ENCODE measurements at regions not wholly inside any gene's neighbourhood (a gene's known extent, or its start where the extent isn't known, plus 50 kb on each side); places are given as distances from the start of the nearest gene placed in this dataset.
"Not testable (repeated sequence)": the region's sequence is repeated elsewhere in the genome, so short reads cannot be mapped to it uniquely, and the experiment has no call there.

DNA sequence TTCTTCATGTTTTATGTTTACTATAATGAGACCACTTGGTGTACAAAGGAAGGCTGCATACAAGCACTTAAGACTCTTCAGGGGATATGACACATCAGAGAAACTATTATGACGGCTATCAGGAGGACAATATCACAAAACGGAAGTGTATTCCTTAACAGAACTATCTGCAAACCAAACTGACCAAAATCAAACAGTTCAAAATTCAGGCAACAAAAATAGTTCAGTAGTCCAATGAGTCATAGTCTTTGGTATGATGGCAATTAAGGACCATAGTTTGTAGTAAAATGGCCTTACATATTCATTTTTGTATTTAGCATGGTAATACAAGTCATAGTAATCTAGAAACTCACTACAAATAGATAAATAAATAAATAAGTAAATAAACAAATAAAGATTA lies 1638.7 kb upstream of the SEL1L start:
- H3K9me3 ChIP-seq (ENCODE audit: control insufficient read depth in 1 of 2, insufficient read depth in 1 of 2, low read length in 2 of 2) = peaks cover 4 to 10% of the 10 kb centered on the region in 2 experiments
- POLR2A ChIA-PET = no interaction called here
- no peaks in the 10 kb centered on the region for H3K36me3 Mint-ChIP-seq (ENCODE audit: low read depth)
- H3K9me3 Mint-ChIP-seq = peaks cover 8% of the 10 kb centered on the region
- TF ChIP-seq, protein P1, sequence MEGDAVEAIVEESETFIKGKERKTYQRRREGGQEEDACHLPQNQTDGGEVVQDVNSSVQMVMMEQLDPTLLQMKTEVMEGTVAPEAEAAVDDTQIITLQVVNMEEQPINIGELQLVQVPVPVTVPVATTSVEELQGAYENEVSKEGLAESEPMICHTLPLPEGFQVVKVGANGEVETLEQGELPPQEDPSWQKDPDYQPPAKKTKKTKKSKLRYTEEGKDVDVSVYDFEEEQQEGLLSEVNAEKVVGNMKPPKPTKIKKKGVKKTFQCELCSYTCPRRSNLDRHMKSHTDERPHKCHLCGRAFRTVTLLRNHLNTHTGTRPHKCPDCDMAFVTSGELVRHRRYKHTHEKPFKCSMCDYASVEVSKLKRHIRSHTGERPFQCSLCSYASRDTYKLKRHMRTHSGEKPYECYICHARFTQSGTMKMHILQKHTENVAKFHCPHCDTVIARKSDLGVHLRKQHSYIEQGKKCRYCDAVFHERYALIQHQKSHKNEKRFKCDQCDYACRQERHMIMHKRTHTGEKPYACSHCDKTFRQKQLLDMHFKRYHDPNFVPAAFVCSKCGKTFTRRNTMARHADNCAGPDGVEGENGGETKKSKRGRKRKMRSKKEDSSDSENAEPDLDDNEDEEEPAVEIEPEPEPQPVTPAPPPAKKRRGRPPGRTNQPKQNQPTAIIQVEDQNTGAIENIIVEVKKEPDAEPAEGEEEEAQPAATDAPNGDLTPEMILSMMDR (IDR thresholded peaks at IDR 0.05) = no peak
- no peaks in the 10 kb centered on the region for H3K27me3 Mint-ChIP-seq
- intact Hi-C loops (cut with DNase I, micrococcal nuclease) = no loop called here
- no peak for DNase-seq
- H3K4me1 Mint-ChIP-seq (ENCODE audit: low read depth) = no peaks in the 10 kb centered on the region
- no peaks in the 10 kb centered on the region for H3K36me3 ChIP-seq (ENCODE audit: insufficient read depth, low read length)
- no peak for ATAC-seq (ENCODE audit: poor library complexity)
- H3K27ac ChIP-seq (ENCODE audit: low read depth in 1 of 2, low read length in 2 of 2) = no peak overlapping the region
- H3K27ac Mint-ChIP-seq = no peak overlapping the region
- H3K4me3 Mint-ChIP-seq = no peak overlapping the region
- H3K27me3 ChIP-seq (ENCODE audit: control insufficient read depth in 1 of 2, insufficient read depth in 2 of 2, low read length in 2 of 2) = no peaks in the 10 kb centered on the region
- CTCF ChIA-PET = no interaction called here
- no peaks in the 10 kb centered on the region for H3K4me1 ChIP-seq (ENCODE audit: insufficient read depth, low read length)
- no peak overlapping the region for H3K4me3 ChIP-seq (ENCODE audit: low read length)

DNA sequence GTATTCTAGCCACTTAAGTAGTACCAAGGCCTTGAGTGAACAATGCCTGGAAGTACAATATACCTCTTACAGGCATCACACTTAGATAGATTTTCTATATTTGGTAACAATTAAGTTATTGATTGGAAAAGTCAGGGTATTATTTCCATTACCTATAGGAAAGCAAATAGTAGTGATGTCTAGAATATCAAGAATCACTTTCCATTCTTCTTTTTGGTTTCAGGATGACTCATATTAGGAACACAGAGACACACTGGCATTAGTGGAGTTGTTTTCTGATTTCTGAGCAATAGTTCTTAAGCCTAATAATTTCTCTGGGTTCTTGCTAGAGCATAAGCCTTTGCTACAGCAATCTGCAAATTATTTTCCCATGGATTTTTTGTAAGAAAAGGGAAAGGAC lies 1640.0 kb upstream of the SEL1L start:
- TF ChIP-seq, protein P1 (IDR thresholded peaks at IDR 0.05) = no peak
- Histone ChIP-seq H3K4me3 (ENCODE audit: low read length) (no peak overlapping the region), H3K27ac (ENCODE audit: low read depth in 1 of 2, low read length in 2 of 2) (no peak overlapping the region), H3K9me3 (ENCODE audit: control insufficient read depth in 1 of 2, insufficient read depth in 1 of 2, low read length in 2 of 2) (peaks cover 0 to 10% of the 10 kb centered on the region in 2 experiments), H3K27me3 (ENCODE audit: control insufficient read depth in 1 of 2, insufficient read depth in 2 of 2, low read length in 2 of 2) (no peaks in the 10 kb centered on the region), H3K36me3 (ENCODE audit: insufficient read depth, low read length) (no peaks in the 10 kb centered on the region), H3K4me1 (ENCODE audit: insufficient read depth, low read length) (no peaks in the 10 kb centered on the region)
- no peak overlapping the region for H3K27ac Mint-ChIP-seq
- ATAC-seq (ENCODE audit: poor library complexity) = no peak
- no peak for DNase-seq
- no peaks in the 10 kb centered on the region for H3K4me1 Mint-ChIP-seq (ENCODE audit: low read depth)
- intact Hi-C loops (cut with DNase I, micrococcal nuclease) = no loop called here
- no peak overlapping the region for H3K4me3 Mint-ChIP-seq
- POLR2A ChIA-PET = no interaction called here
- H3K36me3 Mint-ChIP-seq (ENCODE audit: low read depth) = no peaks in the 10 kb centered on the region
- peaks cover 8% of the 10 kb centered on the region for H3K9me3 Mint-ChIP-seq
- H3K27me3 Mint-ChIP-seq = no peaks in the 10 kb centered on the region
- CTCF ChIA-PET = no interaction called here

DNA sequence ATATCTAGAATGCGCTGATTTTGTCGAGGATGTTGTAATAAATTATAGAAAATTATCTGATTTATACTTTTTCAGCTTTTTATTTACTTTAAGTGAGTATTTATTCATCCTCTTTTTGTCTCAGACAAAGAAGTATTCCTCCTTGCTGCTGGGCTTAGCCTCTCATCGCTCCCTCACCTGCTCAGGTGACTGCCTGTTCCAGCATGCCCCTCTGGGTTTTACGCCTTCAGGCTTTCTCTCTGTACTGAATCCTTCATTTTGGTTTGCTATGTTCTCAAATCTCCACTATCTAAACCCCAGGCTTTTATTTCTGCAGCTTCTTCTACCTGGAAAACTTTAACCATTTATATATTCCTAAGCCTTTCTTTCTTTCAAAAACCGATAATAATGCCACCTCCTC lies 1650.9 kb upstream of the SEL1L start:
- intact Hi-C loops (cut with DNase I, micrococcal nuclease) = no loop called here
- Mint-ChIP-seq H3K9me3 (peaks cover 4% of the 10 kb centered on the region), H3K27ac (no peak overlapping the region), H3K36me3 (ENCODE audit: low read depth) (no peaks in the 10 kb centered on the region), H3K4me1 (ENCODE audit: low read depth) (no peaks in the 10 kb centered on the region), H3K27me3 (no peaks in the 10 kb centered on the region), H3K4me3 (no peak overlapping the region)
- ATAC-seq (ENCODE audit: poor library complexity) (no peak), DNase-seq (no peak)
- Histone ChIP-seq H3K4me3 (ENCODE audit: low read length) (no peak overlapping the region), H3K27ac (ENCODE audit: low read depth in 1 of 2, low read length in 2 of 2) (no peak overlapping the region), H3K4me1 (ENCODE audit: insufficient read depth, low read length) (no peaks in the 10 kb centered on the region), H3K36me3 (ENCODE audit: insufficient read depth, low read length) (no peaks in the 10 kb centered on the region), H3K9me3 (ENCODE audit: control insufficient read depth in 1 of 2, insufficient read depth in 1 of 2, low read length in 2 of 2) (peaks cover 0 to 8% of the 10 kb centered on the region in 2 experiments), H3K27me3 (ENCODE audit: control insufficient read depth in 1 of 2, insufficient read depth in 2 of 2, low read length in 2 of 2) (no peaks in the 10 kb centered on the region)
- CTCF ChIA-PET = no interaction called here
- POLR2A ChIA-PET = no interaction called here
- TF ChIP-seq, protein P1 (IDR thresholded peaks at IDR 0.05) = no peak

DNA sequence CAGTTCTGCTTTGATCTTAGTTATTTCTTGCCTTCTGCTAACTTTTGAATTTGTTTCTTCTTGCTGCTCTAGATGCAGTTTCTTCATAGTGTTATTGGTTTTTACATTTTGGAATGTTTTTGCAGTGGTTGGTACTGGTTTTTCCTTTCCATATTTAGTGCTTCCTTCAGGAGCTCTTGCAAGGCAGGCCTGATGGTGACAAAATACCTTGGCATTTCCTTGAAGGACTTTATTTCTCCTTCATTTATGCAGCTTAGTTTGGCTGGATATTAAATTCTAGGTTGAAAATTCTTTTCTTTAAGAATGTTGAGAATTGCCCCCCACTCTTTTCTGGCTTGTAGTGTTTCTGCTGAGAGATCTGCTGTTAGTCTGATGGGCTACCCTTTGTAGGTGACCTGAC lies 1654.7 kb upstream of the SEL1L start:
- H3K27ac Mint-ChIP-seq; H3K4me3 ChIP-seq (ENCODE audit: low read length); H3K36me3 Mint-ChIP-seq (ENCODE audit: low read depth); H3K27me3 ChIP-seq (ENCODE audit: control insufficient read depth in 1 of 2, insufficient read depth in 2 of 2, low read length in 2 of 2); H3K36me3 ChIP-seq (ENCODE audit: insufficient read depth, low read length); H3K4me1 Mint-ChIP-seq (ENCODE audit: low read depth); DNase-seq; CTCF ChIA-PET; H3K27ac ChIP-seq (ENCODE audit: low read depth in 1 of 2, low read length in 2 of 2); H3K27me3 Mint-ChIP-seq; H3K4me3 Mint-ChIP-seq; H3K4me1 ChIP-seq (ENCODE audit: insufficient read depth, low read length); ATAC-seq (ENCODE audit: poor library complexity); intact Hi-C loops (cut with DNase I, micrococcal nuclease): not testable (repeated sequence)
- POLR2A ChIA-PET = interaction anchor here (0.7 kb wide), 1 partner anchor 11 kb away, joined by 3 read pairs; no protein-coding TSS in a partner anchor
- H3K9me3 Mint-ChIP-seq = peaks cover 11% of the 10 kb centered on the region
- peaks cover 4 to 21% of the 10 kb centered on the region in 2 experiments for H3K9me3 ChIP-seq (ENCODE audit: control insufficient read depth in 1 of 2, insufficient read depth in 1 of 2, low read length in 2 of 2)

Measured in CD4-positive, alpha-beta T cell (primary cell).